NCI-H510A treated with DMSO at 0.1 percent for 48 hours (cell line): ENCODE measurements at regions not wholly inside any gene's neighbourhood (a gene's known extent, or its start where the extent isn't known, plus 50 kb on each side); places are given as distances from the start of the nearest gene placed in this dataset.
"Not testable (repeated sequence)": the region's sequence is repeated elsewhere in the genome, so short reads cannot be mapped to it uniquely, and the experiment has no call there.

Source experiments
- DNase-seq: peaks from one replicate; lab custom pipeline; 2025; lab: John Stamatoyannopoulos, UW

GRCh38 chr6:22748681-22749080 lies 179.3 kb downstream of the HDGFL1 start:
- no peak for DNase-seq

- DNase-seq = no peak
Observed at GRCh38 chr6:22749696-22750095, 180.3 kb downstream of the HDGFL1 start.

GRCh38 chr6:22751223-22751622 lies 181.9 kb downstream of the HDGFL1 start:
- no peak for DNase-seq

GRCh38 chr6:22752522-22752921 lies 183.2 kb downstream of the HDGFL1 start:
- no peak for DNase-seq

- no peak for DNase-seq
Observed at GRCh38 chr6:22754061-22754460, 184.7 kb downstream of the HDGFL1 start.

- DNase-seq = no peak
Observed at GRCh38 chr6:22755605-22756004, 186.2 kb downstream of the HDGFL1 start.

GRCh38 chr6:22756365-22756764 lies 187.0 kb downstream of the HDGFL1 start:
- DNase-seq = no peak

GRCh38 chr6:22764496-22764895 lies 195.1 kb downstream of the HDGFL1 start:
- peak; percentile 40 for DNase-seq

GRCh38 chr6:22765015-22765414 lies 195.6 kb downstream of the HDGFL1 start:
- no peak for DNase-seq

GRCh38 chr6:22766979-22767378 lies 197.6 kb downstream of the HDGFL1 start:
- no peak for DNase-seq

- no peak for DNase-seq
Observed at GRCh38 chr6:22770054-22770453, 200.7 kb downstream of the HDGFL1 start.

GRCh38 chr6:22774129-22774528 lies 204.8 kb downstream of the HDGFL1 start:
- DNase-seq = no peak

- DNase-seq = not testable (repeated sequence)
Observed at GRCh38 chr6:22778438-22778837, 209.1 kb downstream of the HDGFL1 start.

- DNase-seq = no peak
Observed at GRCh38 chr6:22779062-22779461, 209.7 kb downstream of the HDGFL1 start.

GRCh38 chr6:22783931-22784330 lies 214.6 kb downstream of the HDGFL1 start:
- no peak for DNase-seq

- DNase-seq = no peak
Observed at GRCh38 chr6:22784601-22785410, 215.4 kb downstream of the HDGFL1 start.

GRCh38 chr6:22788038-22788437 lies 218.7 kb downstream of the HDGFL1 start:
- no peak for DNase-seq

- no peak for DNase-seq
Observed at GRCh38 chr6:22789315-22789714, 219.9 kb downstream of the HDGFL1 start.

- DNase-seq = no peak
Observed at GRCh38 chr6:22794844-22795243, 225.5 kb downstream of the HDGFL1 start.

GRCh38 chr6:22800451-22800850 lies 231.1 kb downstream of the HDGFL1 start:
- DNase-seq = peak; percentile 6

GRCh38 chr6:22801831-22802230 lies 232.5 kb downstream of the HDGFL1 start:
- no peak for DNase-seq

GRCh38 chr6:22804620-22805261 lies 235.4 kb downstream of the HDGFL1 start:
- DNase-seq = no peak

GRCh38 chr6:22807261-22807660 lies 237.9 kb downstream of the HDGFL1 start:
- no peak for DNase-seq

- no peak for DNase-seq
Observed at GRCh38 chr6:22807818-22808217, 238.5 kb downstream of the HDGFL1 start.
